GM19463 (cell line): ENCODE measurements at regions not wholly inside any gene's neighbourhood (a gene's known extent, or its start where the extent isn't known, plus 50 kb on each side); places are given as distances from the start of the nearest gene placed in this dataset.
"Not testable (repeated sequence)": the region's sequence is repeated elsewhere in the genome, so short reads cannot be mapped to it uniquely, and the experiment has no call there.

Experiments
- ATAC-seq: cut with Tn5 transposase; IDR thresholded peaks from one replicate; pipeline ENCODE4 v1.9.1; 2021; ENCODE audit warnings: mild to moderate bottlenecking, moderate library complexity; ENCODE audit not compliant: unreplicated experiment

- no peak for ATAC-seq
Measured at GRCh38 chr10:60524541-60524940, 134.9 kb upstream of the ANK3 start.

- not testable (repeated sequence) for ATAC-seq
Measured at GRCh38 chr10:60523371-60523770, 133.7 kb upstream of the ANK3 start.

GRCh38 chr10:60522617-60523016 is 132.9 kb upstream of the ANK3 start:
- no peak for ATAC-seq

GRCh38 chr10:60521974-60522405 is 132.3 kb upstream of the ANK3 start:
- ATAC-seq: peak; percentile 80

GRCh38 chr10:60518745-60519144 is 129.1 kb upstream of the ANK3 start:
- ATAC-seq: no peak

GRCh38 chr10:60517805-60518204 is 128.1 kb upstream of the ANK3 start:
- ATAC-seq: no peak

GRCh38 chr10:60513281-60513680 is 123.6 kb upstream of the ANK3 start:
- ATAC-seq: peak; percentile 80

- no peak for ATAC-seq
Measured at GRCh38 chr10:60511477-60512229, 122.0 kb upstream of the ANK3 start.

- no peak for ATAC-seq
Measured at GRCh38 chr10:60508831-60509230, 119.2 kb upstream of the ANK3 start.

GRCh38 chr10:60508037-60508436 is 118.4 kb upstream of the ANK3 start:
- ATAC-seq: no peak

GRCh38 chr10:60502621-60503020 is 112.9 kb upstream of the ANK3 start:
- ATAC-seq: no peak

GRCh38 chr10:60498985-60499384 is 109.3 kb upstream of the ANK3 start:
- no peak for ATAC-seq

GRCh38 chr10:60497364-60497763 is 107.7 kb upstream of the ANK3 start:
- ATAC-seq: no peak

- ATAC-seq: no peak
Measured at GRCh38 chr10:60496181-60496580, 106.5 kb upstream of the ANK3 start.

- ATAC-seq: no peak
Measured at GRCh38 chr10:60495338-60496055, 105.8 kb upstream of the ANK3 start.

GRCh38 chr10:60494774-60495173 is 105.1 kb upstream of the ANK3 start:
- ATAC-seq: no peak

- ATAC-seq: no peak
Measured at GRCh38 chr10:60491162-60491561, 101.5 kb upstream of the ANK3 start.

- ATAC-seq: no peak
Measured at GRCh38 chr10:60490013-60490412, 100.3 kb upstream of the ANK3 start.

- no peak for ATAC-seq
Measured at GRCh38 chr10:60488111-60488669, 98.5 kb upstream of the ANK3 start.

GRCh38 chr10:60487543-60487942 is 97.9 kb upstream of the ANK3 start:
- no peak for ATAC-seq

- no peak for ATAC-seq
Measured at GRCh38 chr10:60485025-60485424, 95.3 kb upstream of the ANK3 start.
